HepG2 (cell line): ENCODE measurements at regions not wholly inside any gene's neighbourhood (a gene's known extent, or its start where the extent isn't known, plus 50 kb on each side); places are given as distances from the start of the nearest gene placed in this dataset.

Experiments used
- AHR ChIP-seq: IDR thresholded peaks from 2 replicates; pipeline ENCODE4 v1.6.1; 2018; ENCODE audit warnings: missing genetic modification reagents, missing compliant biosample characterization
- ATF4 ChIP-seq, 2 experiments: fragments of 450-650 bp in 1 of 2; sonication (generic) in 1 of 2; formaldehyde crosslinking; IDR thresholded peaks; 2 replicates each; pipeline versions ENCODE4 v1.5.0 to v1.8.0; 2020 to 2022; ENCODE audit warnings: mild to moderate bottlenecking in 1 of 2, missing genetic modification reagents in 1 of 2
- CBX1 ChIP-seq: IDR thresholded peaks from one replicate; pipeline ENCODE4 v1.6.1; 2016; ENCODE audit warnings: antibody characterized with exemption, low read depth
- CSRNP1 ChIP-seq: sonication (generic); formaldehyde crosslinking; IDR thresholded peaks from 2 replicates; pipeline ENCODE4 v1.8.1; 2023; ENCODE audit warnings: mild to moderate bottlenecking, missing genetic modification reagents
- NFYC ChIP-seq: IDR thresholded peaks from 2 replicates; pipeline ENCODE4 v1.6.1; 2016; ENCODE audit warnings: missing genetic modification reagents, missing compliant biosample characterization
- SALL2 ChIP-seq: sonication (generic); formaldehyde crosslinking; IDR thresholded peaks from 2 replicates; pipeline ENCODE4 v1.8.1; 2023; ENCODE audit warnings: mild to moderate bottlenecking, missing genetic modification reagents, inconsistent platforms
- SIN3B ChIP-seq: fragments of 150-350 bp; IDR thresholded peaks from 2 replicates; pipeline ENCODE4 v1.6.1; 2014; ENCODE audit warnings: low read length
- SKIL ChIP-seq: sonication (generic); formaldehyde crosslinking; IDR thresholded peaks from 2 replicates; pipeline ENCODE4 v1.8.0; 2022; ENCODE audit warnings: missing genetic modification reagents, mild to moderate bottlenecking, moderate library complexity, borderline replicate concordance
- ZNF318 ChIP-seq: sonication (generic); formaldehyde crosslinking; IDR thresholded peaks from 2 replicates; pipeline ENCODE4 v1.4.0; 2020; ENCODE audit warnings: mild to moderate bottlenecking, missing genetic modification reagents
- ZNF343 ChIP-seq: sonication (generic); formaldehyde crosslinking; IDR thresholded peaks from 2 replicates; pipeline ENCODE4 v1.4.0; 2020; ENCODE audit warnings: mild to moderate bottlenecking, missing genetic modification reagents
- ZNF350 ChIP-seq: sonication (generic); formaldehyde crosslinking; IDR thresholded peaks from 2 replicates; pipeline ENCODE4 v1.4.0; 2020; ENCODE audit warnings: mild to moderate bottlenecking, low read depth, missing genetic modification reagents, borderline replicate concordance
- ZNF446 ChIP-seq: sonication (generic); formaldehyde crosslinking; IDR thresholded peaks from 2 replicates; pipeline ENCODE4 v1.5.0; 2020; ENCODE audit warnings: mild to moderate bottlenecking, missing genetic modification reagents
- ZNF451 ChIP-seq: sonication (generic); formaldehyde crosslinking; IDR thresholded peaks from 2 replicates; pipeline ENCODE4 v1.5.0; 2020; ENCODE audit warnings: mild to moderate bottlenecking, missing genetic modification reagents

DNA sequence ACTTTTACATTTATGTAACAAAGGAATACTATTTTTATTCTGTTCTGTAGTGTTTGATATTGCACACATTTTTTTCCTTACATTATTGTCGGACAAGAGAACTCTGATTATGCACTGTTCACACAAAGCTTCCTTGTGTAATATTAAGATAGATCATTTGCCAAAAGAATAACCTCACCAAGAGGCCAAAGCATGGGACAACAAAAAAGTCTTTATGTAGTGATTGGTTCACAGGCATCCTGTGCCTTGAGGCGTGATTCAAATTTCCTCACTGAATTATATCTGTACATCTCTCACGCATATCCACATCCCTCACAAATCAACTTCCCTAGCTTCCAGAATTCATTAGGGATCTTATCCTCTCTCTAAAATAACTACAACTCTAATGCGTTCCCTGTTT lies 642.7 kb downstream of the NR4A2 start (continued):
- no peak for TF ChIP-seq SKIL (CRISPR knock-in tag)
- no peak for TF ChIP-seq ZNF451 (CRISPR knock-in tag)
- TF ChIP-seq NFYC = no peak
- no peak for TF ChIP-seq SIN3B
- TF ChIP-seq ZNF343 (CRISPR knock-in tag) = no peak
- TF ChIP-seq SALL2 (CRISPR knock-in tag) = no peak
- TF ChIP-seq ZNF446 (CRISPR knock-in tag) = no peak
- no peak for TF ChIP-seq AHR
- no peak for TF ChIP-seq CSRNP1 (CRISPR knock-in tag)
- TF ChIP-seq ATF4 (CRISPR knock-in tag; IDR thresholded peaks at IDR 0.05) = no peak
- no peak for TF ChIP-seq ZNF318 (CRISPR knock-in tag)
- no peak for TF ChIP-seq ZNF350 (CRISPR knock-in tag)
- TF ChIP-seq CBX1 = no peak
- TF ChIP-seq, all 625 proteins: peak for 0
